ENCODE measurements at regions not wholly inside any gene's neighbourhood (a gene's known extent, or its start where the extent isn't known, plus 50 kb on each side); places are given as distances from the start of the nearest gene placed in this dataset. TPM values are rescaled to one million over a fixed set of nuclear protein-coding genes. Genes with fewer than 3 reads are reported as not detected.

GRCh38 chr2:74777161-74777900 is 56.6 kb upstream of the HK2 start:
- CTCF ChIA-PET, result interaction anchor here (1.8 kb wide), 1 partner anchor 8 kb away, joined by 8 read pairs; no protein-coding TSS in a partner anchor

DNA sequence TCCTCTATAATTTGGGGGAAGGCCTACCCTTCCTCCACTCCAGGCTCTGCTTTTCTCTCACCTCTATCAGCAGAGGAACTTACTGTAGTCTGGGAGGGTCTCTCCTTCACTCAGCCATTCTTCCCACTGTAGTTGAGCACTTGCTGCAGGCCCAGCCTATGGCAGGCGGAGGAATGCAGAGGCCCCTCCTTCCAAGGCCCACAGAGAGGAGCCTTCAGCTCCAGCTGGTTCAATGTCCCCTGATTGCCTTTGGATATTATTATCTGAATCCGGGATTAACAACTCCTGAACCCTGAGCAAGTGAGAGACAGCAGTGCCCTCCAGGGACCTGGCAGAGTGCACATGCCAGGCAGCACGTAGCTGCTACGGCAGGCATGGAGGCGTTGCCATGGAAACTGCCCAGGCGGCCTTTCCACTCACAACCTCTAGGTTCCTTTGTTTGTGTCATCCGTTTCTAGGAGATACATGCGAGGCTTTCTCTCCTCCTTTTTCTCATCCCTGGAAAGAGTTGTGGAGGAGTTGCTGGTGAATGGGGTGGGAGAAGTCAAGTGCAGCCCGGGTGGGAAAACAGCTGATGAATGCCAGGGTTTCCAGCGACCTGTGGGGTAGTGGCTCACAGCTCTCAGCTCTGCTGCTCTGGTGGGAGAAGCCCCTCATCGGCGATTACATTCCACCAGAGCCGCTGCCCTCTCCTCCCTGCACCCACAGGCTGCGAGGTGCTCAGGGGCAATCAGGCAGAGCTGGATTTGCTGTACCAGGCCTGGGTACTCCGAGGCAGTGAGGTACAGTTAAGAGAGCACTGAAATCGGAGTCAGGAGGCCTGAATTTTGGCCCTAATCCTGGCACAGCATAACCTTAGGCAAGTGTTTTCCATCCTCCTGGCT is 55.3 kb upstream of the HK2 start:
- DNase-seq (ENCODE audit: low read depth), result no peak

More at GRCh38 chr2:74777161-74777900, 56.6 kb upstream of the HK2 start:
- Histone ChIP-seq H3K4me3 (ENCODE audit: low read depth, low read length) (no peak overlapping the region), H3K36me3 (ENCODE audit: control insufficient read depth, insufficient read depth, low read length) (no peaks in the 10 kb centered on the region), H3K27me3 (ENCODE audit: control insufficient read depth, insufficient read depth, low read length) (peaks cover 3% of the 10 kb centered on the region)
- POLR2A ChIA-PET, result no interaction called here
- no peak for DNase-seq (ENCODE audit: low read depth)
- TF ChIP-seq, protein P1, sequence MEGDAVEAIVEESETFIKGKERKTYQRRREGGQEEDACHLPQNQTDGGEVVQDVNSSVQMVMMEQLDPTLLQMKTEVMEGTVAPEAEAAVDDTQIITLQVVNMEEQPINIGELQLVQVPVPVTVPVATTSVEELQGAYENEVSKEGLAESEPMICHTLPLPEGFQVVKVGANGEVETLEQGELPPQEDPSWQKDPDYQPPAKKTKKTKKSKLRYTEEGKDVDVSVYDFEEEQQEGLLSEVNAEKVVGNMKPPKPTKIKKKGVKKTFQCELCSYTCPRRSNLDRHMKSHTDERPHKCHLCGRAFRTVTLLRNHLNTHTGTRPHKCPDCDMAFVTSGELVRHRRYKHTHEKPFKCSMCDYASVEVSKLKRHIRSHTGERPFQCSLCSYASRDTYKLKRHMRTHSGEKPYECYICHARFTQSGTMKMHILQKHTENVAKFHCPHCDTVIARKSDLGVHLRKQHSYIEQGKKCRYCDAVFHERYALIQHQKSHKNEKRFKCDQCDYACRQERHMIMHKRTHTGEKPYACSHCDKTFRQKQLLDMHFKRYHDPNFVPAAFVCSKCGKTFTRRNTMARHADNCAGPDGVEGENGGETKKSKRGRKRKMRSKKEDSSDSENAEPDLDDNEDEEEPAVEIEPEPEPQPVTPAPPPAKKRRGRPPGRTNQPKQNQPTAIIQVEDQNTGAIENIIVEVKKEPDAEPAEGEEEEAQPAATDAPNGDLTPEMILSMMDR (IDR thresholded peaks at IDR 0.05; ENCODE audit: insufficient read depth, low read depth, low read length), result no peak

GRCh38 chr2:74779265-74779558 is 54.7 kb upstream of the HK2 start:
- POLR2A ChIA-PET, result no interaction called here
- Histone ChIP-seq H3K27me3 (ENCODE audit: control insufficient read depth, insufficient read depth, low read length) (peaks cover 3% of the 10 kb centered on the region), H3K36me3 (ENCODE audit: control insufficient read depth, insufficient read depth, low read length) (no peaks in the 10 kb centered on the region), H3K4me3 (ENCODE audit: low read depth, low read length) (no peak overlapping the region)
- DNase-seq (ENCODE audit: low read depth), result no peak
- TF ChIP-seq, protein P1 (IDR thresholded peaks at IDR 0.05; ENCODE audit: insufficient read depth, low read depth, low read length), result no peak
- CTCF ChIA-PET, result interaction anchor here (0.6 to 1.2 kb wide), 3 partner anchors 12 to 96 kb away, joined by 3 read pairs; no protein-coding TSS in a partner anchor

More for the DNA sequence above, 55.3 kb upstream of the HK2 start:
- H3K27me3 ChIP-seq (ENCODE audit: control insufficient read depth, insufficient read depth, low read length), result peaks cover 3% of the 10 kb centered on the region
- ChIA-PET POLR2A (interaction anchor here (0.6 kb wide), 1 partner anchor 11 kb away, joined by 5 read pairs; no protein-coding TSS in a partner anchor), CTCF (interaction anchor here (0.6 to 1.8 kb wide), 4 partner anchors 10 to 97 kb away, joined by 3 to 8 read pairs (median 3); no protein-coding TSS in a partner anchor)
- H3K4me3 ChIP-seq (ENCODE audit: low read depth, low read length), result no peak overlapping the region
- no peaks in the 10 kb centered on the region for H3K36me3 ChIP-seq (ENCODE audit: control insufficient read depth, insufficient read depth, low read length)
- TF ChIP-seq, protein P1 (IDR thresholded peaks at IDR 0.05; ENCODE audit: insufficient read depth, low read depth, low read length), result no peak

- ChIA-PET POLR2A (no interaction called here), CTCF (interaction anchor here (0.6 to 1.2 kb wide), 3 partner anchors 12 to 96 kb away, joined by 3 read pairs; no protein-coding TSS in a partner anchor)
- H3K36me3 ChIP-seq (ENCODE audit: control insufficient read depth, insufficient read depth, low read length), result no peaks in the 10 kb centered on the region
- no peak overlapping the region for H3K4me3 ChIP-seq (ENCODE audit: low read depth, low read length)
- peaks cover 3% of the 10 kb centered on the region for H3K27me3 ChIP-seq (ENCODE audit: control insufficient read depth, insufficient read depth, low read length)
- TF ChIP-seq, protein P1 (IDR thresholded peaks at IDR 0.05; ENCODE audit: insufficient read depth, low read depth, low read length), result no peak
- DNase-seq (ENCODE audit: low read depth), result no peak
Observed at GRCh38 chr2:74779587-74780135, 54.3 kb upstream of the HK2 start.

Small RNA genes in the stretch of these regions (small RNA-seq; reads per million reads assigned to genes)
- not detected for gene AC007387.1 (ENCODE audit: insufficient read length, low read depth, low replicate concordance)

All from BJ (cell line).